ENCODE measurements at regions not wholly inside any gene's neighbourhood (a gene's known extent, or its start where the extent isn't known, plus 50 kb on each side); places are given as distances from the start of the nearest gene placed in this dataset.
"Not testable (repeated sequence)": the region's sequence is repeated elsewhere in the genome, so short reads cannot be mapped to it uniquely, and the experiment has no call there.

DNA sequence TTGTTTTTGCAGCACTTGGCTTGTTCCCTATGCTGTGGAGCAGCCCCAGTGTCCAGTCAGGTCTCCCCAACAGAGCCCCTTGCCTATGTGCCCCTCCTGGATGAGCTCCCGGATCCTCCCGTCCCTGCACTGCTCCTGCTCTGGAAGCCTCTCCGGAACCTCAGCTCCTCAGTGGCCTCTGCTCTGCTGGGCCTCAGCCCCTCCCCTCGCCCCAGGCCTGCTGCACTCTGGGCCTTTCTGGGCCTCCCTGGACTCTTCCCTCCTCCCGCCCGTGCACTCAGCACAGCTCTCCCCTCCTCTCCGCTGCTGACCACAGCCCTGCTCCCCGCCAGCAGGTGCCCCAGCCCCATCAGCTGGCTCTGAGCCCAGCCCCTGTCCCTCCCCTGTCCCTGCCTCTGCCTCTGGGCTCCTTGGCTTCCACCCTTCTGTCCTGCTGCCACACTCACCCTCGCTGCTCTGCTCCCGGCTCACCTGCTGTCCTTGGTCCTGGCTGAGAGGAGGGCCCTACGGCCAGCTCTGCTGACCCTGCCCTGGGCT is 102.2 kb downstream of the TMEM121 start:
- H3K9me3 ChIP-seq (ENCODE audit: control insufficient read depth in 5 of 5, low read length in 5 of 5): peaks cover 0 to 17% (median 8%) of the 10 kb centered on the region in 5 donors
- not testable (repeated sequence) for H3K9ac ChIP-seq (ENCODE audit: low read length in 5 of 5); H3K4me3 ChIP-seq (ENCODE audit: low read depth in 1 of 5, low read length in 5 of 5); H3K27me3 ChIP-seq (ENCODE audit: control insufficient read depth in 5 of 5, insufficient read depth in 4 of 5, low read length in 5 of 5); H3K4me1 ChIP-seq (ENCODE audit: control insufficient read depth in 5 of 5, insufficient read depth in 5 of 5, low read length in 5 of 5); H3K36me3 ChIP-seq (ENCODE audit: control insufficient read depth in 5 of 5, insufficient read depth in 5 of 5, low read length in 5 of 5); H3K27ac ChIP-seq (ENCODE audit: low read depth, low read length)

DNA sequence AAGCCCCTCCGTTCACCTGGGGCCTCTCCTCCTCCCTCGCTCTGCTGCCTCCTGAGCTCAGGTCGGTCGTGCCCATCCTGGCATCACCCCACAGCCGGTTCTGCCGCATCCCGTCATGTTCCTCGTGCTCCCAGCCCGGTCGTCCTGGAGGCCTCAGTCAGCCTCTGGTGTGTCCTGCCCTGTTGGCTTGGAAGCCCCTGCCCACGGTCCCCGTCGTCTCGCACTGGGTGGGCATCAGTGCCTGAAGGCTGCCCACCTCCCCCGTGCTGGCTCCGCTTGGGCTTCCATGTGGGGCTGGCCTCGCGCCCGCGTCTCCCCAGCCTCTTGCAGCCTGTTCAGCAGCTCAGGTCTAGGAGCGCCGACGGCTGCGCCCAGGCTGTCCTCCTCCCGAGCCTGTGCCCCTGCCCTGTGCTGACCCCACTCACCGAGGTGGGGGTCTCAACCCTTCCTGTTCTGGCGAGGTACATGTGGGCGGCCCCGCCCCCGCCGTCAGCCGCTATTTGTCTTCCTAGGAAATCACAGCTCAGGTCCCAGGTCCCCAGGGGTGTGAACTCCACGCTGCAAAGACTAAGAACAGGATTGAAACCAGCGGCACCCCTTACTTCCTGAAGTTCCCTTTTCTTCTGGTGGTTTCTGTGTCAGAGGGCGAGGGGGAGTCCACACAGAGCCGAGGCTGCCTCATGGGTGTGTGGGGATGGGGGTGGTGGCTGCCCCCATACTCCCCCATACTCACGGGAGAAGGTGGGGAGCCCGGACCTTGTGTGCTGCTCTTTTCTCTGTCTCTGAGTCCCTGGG is 102.9 kb downstream of the TMEM121 start:
- not testable (repeated sequence) for H3K9ac ChIP-seq (ENCODE audit: low read length in 5 of 5); H3K4me3 ChIP-seq (ENCODE audit: low read depth in 1 of 5, low read length in 5 of 5); H3K27me3 ChIP-seq (ENCODE audit: control insufficient read depth in 5 of 5, insufficient read depth in 4 of 5, low read length in 5 of 5); H3K4me1 ChIP-seq (ENCODE audit: control insufficient read depth in 5 of 5, insufficient read depth in 5 of 5, low read length in 5 of 5); H3K36me3 ChIP-seq (ENCODE audit: control insufficient read depth in 5 of 5, insufficient read depth in 5 of 5, low read length in 5 of 5); H3K27ac ChIP-seq (ENCODE audit: low read depth, low read length)
- peaks cover 0 to 17% (median 8%) of the 10 kb centered on the region in 5 donors for H3K9me3 ChIP-seq (ENCODE audit: control insufficient read depth in 5 of 5, low read length in 5 of 5)

DNA sequence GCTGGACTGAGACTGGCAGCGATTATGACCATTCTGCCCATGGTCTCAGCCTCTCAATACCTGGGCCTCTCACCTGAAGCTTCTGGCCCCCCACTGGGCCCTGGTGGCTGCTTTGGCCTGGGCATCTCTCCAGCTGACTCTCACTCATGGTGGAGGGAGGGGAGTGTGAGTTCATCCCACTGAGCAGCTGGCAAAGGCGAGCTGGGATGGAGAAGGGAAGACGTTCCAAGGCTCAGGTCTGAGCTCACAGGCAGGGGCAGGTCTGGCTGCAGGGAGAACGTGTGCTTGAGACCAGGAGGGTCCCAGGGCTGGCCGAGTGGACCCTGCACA is 103.5 kb downstream of the TMEM121 start:
- Histone ChIP-seq H3K4me1 (ENCODE audit: control insufficient read depth in 5 of 5, insufficient read depth in 5 of 5, low read length in 5 of 5) (no peaks in the 10 kb centered on the region), H3K4me3 (ENCODE audit: low read depth in 1 of 5, low read length in 5 of 5) (no peak overlapping the region), H3K27me3 (ENCODE audit: control insufficient read depth in 5 of 5, insufficient read depth in 4 of 5, low read length in 5 of 5) (peaks cover 0 to 3% (median 0%) of the 10 kb centered on the region in 5 donors), H3K36me3 (ENCODE audit: control insufficient read depth in 5 of 5, insufficient read depth in 5 of 5, low read length in 5 of 5) (no peaks in the 10 kb centered on the region), H3K9me3 (ENCODE audit: control insufficient read depth in 5 of 5, low read length in 5 of 5) (peaks cover 0 to 17% (median 8%) of the 10 kb centered on the region in 5 donors), H3K27ac (ENCODE audit: low read depth, low read length) (no peak overlapping the region), H3K9ac (ENCODE audit: low read length in 5 of 5) (no peak overlapping the region)

DNA sequence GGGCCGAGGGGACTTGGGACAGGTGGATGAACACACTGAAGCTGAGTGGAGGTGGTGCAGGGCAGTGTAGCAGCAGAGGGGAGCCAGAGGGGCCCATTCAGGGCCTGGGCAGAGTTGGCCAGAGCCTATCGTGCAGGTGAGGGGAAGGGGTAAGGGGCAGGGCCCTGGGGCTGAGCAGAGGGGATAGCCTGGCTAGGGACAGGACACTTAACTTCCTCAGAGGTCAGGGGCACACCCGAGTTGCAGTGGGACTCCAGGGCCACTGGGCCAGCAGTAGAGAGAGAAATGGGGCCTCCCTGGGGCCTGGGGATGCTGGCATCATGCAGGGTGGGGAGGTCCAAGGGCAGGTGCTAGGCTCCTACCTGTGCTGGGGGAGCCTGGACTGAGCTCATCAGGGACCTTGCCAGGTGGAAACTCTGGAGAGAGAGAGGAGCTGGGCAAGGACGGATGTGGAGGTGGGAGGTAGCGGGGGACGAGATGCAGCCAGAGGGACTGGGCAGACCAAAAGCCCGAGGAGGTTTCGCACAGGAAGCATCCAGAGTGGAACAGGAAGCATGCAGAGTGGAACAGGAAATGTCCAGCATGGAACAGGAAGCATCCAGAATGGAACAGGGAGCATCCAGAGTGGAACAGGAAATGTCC is 104.0 kb downstream of the TMEM121 start:
- not testable (repeated sequence) for H3K27ac ChIP-seq (ENCODE audit: low read depth, low read length); H3K27me3 ChIP-seq (ENCODE audit: control insufficient read depth in 5 of 5, insufficient read depth in 4 of 5, low read length in 5 of 5); H3K9ac ChIP-seq (ENCODE audit: low read length in 5 of 5); H3K36me3 ChIP-seq (ENCODE audit: control insufficient read depth in 5 of 5, insufficient read depth in 5 of 5, low read length in 5 of 5); H3K4me3 ChIP-seq (ENCODE audit: low read depth in 1 of 5, low read length in 5 of 5); H3K4me1 ChIP-seq (ENCODE audit: control insufficient read depth in 5 of 5, insufficient read depth in 5 of 5, low read length in 5 of 5)
- H3K9me3 ChIP-seq (ENCODE audit: control insufficient read depth in 5 of 5, low read length in 5 of 5): peaks cover 0 to 17% (median 8%) of the 10 kb centered on the region in 5 donors

DNA sequence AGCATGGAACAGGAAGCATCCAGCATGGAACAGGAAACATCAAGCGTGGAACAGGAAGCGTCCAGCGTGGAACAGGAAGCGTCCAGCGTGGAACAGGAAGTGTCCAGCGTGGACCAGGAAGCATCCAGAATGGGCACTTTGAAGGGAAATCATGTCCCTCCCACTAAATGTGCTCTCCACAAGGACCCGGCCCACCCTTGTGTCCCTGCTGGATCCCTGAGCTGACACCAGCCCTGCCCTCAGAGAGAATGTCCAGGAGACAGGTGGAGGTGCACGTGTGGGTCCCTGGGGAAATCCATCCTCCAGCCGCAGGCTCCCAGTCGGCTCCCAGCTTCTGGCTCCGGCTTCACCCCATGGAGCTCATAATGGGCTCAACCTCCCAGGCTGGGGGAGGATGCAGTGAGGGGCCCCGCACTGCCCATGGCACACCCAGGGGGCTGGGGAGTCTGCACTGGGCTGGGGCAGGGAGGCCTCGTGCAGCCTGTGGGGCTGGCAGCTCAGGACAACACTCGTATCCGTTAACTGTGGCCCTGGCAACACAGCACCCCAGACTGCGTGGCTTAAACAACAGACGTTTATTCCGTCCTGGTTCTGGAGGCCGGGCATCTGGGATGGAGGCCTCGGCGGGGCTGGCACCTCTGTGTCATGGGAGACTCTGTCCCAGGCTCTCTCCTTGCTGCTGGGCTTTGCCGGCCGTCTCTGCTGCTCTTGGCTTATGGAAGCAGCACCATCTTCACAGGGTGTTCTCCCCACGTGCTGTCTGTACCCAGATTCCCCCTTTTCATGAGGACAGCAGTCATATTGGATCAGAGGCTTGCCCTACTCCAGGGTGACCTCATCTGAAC is 104.8 kb downstream of the TMEM121 start:
- not testable (repeated sequence) for H3K4me1 ChIP-seq (ENCODE audit: control insufficient read depth in 5 of 5, insufficient read depth in 5 of 5, low read length in 5 of 5)

DNA sequence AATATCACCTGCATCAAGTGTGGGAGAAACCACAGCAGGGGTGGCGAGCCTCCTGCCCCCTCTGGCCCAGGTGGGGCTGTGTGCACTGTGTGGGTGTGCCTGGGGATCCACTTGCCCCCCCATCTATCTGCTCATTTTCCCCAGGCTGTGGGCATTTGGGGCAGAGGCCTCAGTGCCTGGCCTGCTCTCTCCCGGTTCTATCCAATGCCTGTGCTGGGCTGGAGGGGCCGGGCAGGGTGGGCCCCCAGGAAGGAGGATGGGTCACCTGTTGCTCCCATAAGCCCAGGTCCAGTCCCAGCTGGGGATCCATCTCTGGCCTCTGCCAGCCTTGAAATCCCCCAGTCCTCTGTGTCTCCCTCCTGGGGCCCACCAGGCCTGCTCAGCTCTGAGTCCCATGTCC is 105.6 kb downstream of the TMEM121 start:
- Histone ChIP-seq H3K4me3 (ENCODE audit: low read depth in 1 of 5, low read length in 5 of 5) (no peak overlapping the region), H3K9me3 (ENCODE audit: control insufficient read depth in 5 of 5, low read length in 5 of 5) (peaks cover 0 to 17% (median 8%) of the 10 kb centered on the region in 5 donors), H3K27ac (ENCODE audit: low read depth, low read length) (no peak overlapping the region), H3K36me3 (ENCODE audit: control insufficient read depth in 5 of 5, insufficient read depth in 5 of 5, low read length in 5 of 5) (no peaks in the 10 kb centered on the region), H3K4me1 (ENCODE audit: control insufficient read depth in 5 of 5, insufficient read depth in 5 of 5, low read length in 5 of 5) (no peaks in the 10 kb centered on the region), H3K9ac (ENCODE audit: low read length in 5 of 5) (no peak overlapping the region), H3K27me3 (ENCODE audit: control insufficient read depth in 5 of 5, insufficient read depth in 4 of 5, low read length in 5 of 5) (peaks cover 0 to 3% (median 0%) of the 10 kb centered on the region in 5 donors)

More for the DNA sequence above, 104.8 kb downstream of the TMEM121 start:
- not testable (repeated sequence) for H3K4me3 ChIP-seq (ENCODE audit: low read depth in 1 of 5, low read length in 5 of 5); H3K36me3 ChIP-seq (ENCODE audit: control insufficient read depth in 5 of 5, insufficient read depth in 5 of 5, low read length in 5 of 5); H3K9ac ChIP-seq (ENCODE audit: low read length in 5 of 5); H3K27ac ChIP-seq (ENCODE audit: low read depth, low read length); H3K27me3 ChIP-seq (ENCODE audit: control insufficient read depth in 5 of 5, insufficient read depth in 4 of 5, low read length in 5 of 5)
- H3K9me3 ChIP-seq (ENCODE audit: control insufficient read depth in 5 of 5, low read length in 5 of 5): peaks cover 0 to 17% (median 8%) of the 10 kb centered on the region in 5 donors

DNA sequence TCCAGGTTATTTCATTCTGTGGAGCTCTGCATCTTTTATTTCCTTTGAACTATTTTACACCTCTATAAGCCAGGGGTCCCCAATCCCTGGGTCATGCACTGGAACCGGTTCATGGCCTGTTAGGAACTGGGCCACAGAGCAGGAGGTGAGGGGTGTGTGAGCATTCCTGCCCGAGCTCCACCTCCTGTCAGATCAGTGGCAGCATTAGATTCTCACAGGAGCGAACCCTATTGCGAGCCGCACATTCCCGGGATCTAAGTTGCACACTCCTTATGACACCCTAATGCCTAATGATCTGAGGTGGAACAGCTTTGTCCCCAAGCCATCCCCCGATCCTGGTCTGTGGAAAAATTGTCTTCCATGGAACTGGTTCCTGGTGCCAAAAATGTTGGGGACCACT is 107.2 kb downstream of the TMEM121 start:
- H3K36me3 ChIP-seq (ENCODE audit: control insufficient read depth in 5 of 5, insufficient read depth in 5 of 5, low read length in 5 of 5); H3K9ac ChIP-seq (ENCODE audit: low read length in 5 of 5); H3K4me1 ChIP-seq (ENCODE audit: control insufficient read depth in 5 of 5, insufficient read depth in 5 of 5, low read length in 5 of 5); H3K27ac ChIP-seq (ENCODE audit: low read depth, low read length); H3K4me3 ChIP-seq (ENCODE audit: low read depth in 1 of 5, low read length in 5 of 5); H3K27me3 ChIP-seq (ENCODE audit: control insufficient read depth in 5 of 5, insufficient read depth in 4 of 5, low read length in 5 of 5): not testable (repeated sequence)
- peaks cover 0 to 17% (median 8%) of the 10 kb centered on the region in 5 donors for H3K9me3 ChIP-seq (ENCODE audit: control insufficient read depth in 5 of 5, low read length in 5 of 5)

DNA sequence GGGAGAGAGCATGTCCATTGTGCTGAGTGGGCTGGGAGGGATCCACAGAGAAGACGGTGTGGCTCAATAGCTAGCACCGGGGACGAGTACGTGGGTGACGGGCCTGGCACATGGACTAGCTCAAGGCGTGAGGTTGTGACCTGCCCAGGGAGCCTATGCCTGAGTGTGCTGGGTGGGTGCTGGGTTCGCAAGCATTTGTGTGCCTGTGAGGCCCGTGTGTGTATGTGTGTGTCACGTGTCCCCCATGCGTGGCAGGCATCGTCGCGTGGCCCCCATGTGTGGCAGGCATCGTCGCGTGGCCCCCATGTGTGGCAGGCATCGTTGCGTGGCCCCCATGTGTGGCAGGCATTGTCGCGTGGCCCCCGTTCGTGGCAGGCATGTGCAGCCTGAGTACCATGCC is 109.2 kb downstream of the TMEM121 start:
- Histone ChIP-seq H3K4me1 (ENCODE audit: control insufficient read depth in 5 of 5, insufficient read depth in 5 of 5, low read length in 5 of 5) (peaks cover 0 to 4% (median 0%) of the 10 kb centered on the region in 5 donors), H3K9me3 (ENCODE audit: control insufficient read depth in 5 of 5, low read length in 5 of 5) (peaks cover 0 to 15% (median 8%) of the 10 kb centered on the region in 5 donors), H3K4me3 (ENCODE audit: low read depth in 1 of 5, low read length in 5 of 5) (no peak overlapping the region), H3K9ac (ENCODE audit: low read length in 5 of 5) (no peak overlapping the region), H3K27ac (ENCODE audit: low read depth, low read length) (no peak overlapping the region), H3K27me3 (ENCODE audit: control insufficient read depth in 5 of 5, insufficient read depth in 4 of 5, low read length in 5 of 5) (no peaks in the 10 kb centered on the region), H3K36me3 (ENCODE audit: control insufficient read depth in 5 of 5, insufficient read depth in 5 of 5, low read length in 5 of 5) (no peaks in the 10 kb centered on the region)

DNA sequence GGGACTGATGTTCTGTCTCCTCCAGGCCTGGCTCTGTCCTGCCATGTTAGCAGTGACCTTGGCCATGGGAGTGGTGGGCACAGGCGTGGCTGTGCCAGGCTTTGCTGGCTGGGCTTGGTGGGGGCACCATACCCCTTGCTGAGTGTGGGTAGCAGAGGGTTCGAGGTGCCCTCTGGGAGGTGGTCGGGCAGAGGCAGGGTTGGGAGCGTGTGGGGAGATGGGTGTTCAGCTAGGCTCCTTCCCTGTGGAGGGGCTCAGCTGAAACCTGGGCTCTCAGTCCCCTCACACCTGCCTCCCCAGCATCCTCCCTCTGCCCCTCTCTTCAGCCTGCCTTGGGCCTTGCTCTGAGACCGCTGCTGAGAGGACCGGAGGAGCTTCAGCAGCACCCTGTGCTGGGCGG is 109.6 kb downstream of the TMEM121 start:
- peaks cover 0 to 11% (median 5%) of the 10 kb centered on the region in 5 donors for H3K9me3 ChIP-seq (ENCODE audit: control insufficient read depth in 5 of 5, low read length in 5 of 5)
- not testable (repeated sequence) for H3K4me3 ChIP-seq (ENCODE audit: low read depth in 1 of 5, low read length in 5 of 5); H3K9ac ChIP-seq (ENCODE audit: low read length in 5 of 5); H3K27ac ChIP-seq (ENCODE audit: low read depth, low read length); H3K27me3 ChIP-seq (ENCODE audit: control insufficient read depth in 5 of 5, insufficient read depth in 4 of 5, low read length in 5 of 5); H3K36me3 ChIP-seq (ENCODE audit: control insufficient read depth in 5 of 5, insufficient read depth in 5 of 5, low read length in 5 of 5); H3K4me1 ChIP-seq (ENCODE audit: control insufficient read depth in 5 of 5, insufficient read depth in 5 of 5, low read length in 5 of 5)

DNA sequence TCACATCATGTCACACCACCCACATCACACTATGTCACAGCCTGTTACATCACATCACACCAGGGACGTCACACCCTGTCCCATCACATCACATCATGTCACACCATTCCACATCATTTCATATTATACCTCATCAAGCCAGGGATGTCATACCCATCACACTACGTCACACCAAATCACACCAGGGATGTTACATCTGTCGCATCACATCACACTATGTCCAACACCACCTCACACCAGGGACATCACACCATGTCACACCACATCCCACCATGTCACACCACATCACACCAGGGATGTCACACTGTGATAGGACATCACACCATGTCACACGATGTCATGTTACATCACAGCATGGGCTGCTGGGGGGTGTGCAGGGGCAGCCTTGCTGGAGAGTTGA is 110.6 kb downstream of the TMEM121 start:
- Histone ChIP-seq H3K27ac (ENCODE audit: low read depth, low read length) (no peak overlapping the region), H3K4me1 (ENCODE audit: control insufficient read depth in 5 of 5, insufficient read depth in 5 of 5, low read length in 5 of 5) (peaks cover 0 to 6% (median 0%) of the 10 kb centered on the region in 5 donors), H3K36me3 (ENCODE audit: control insufficient read depth in 5 of 5, insufficient read depth in 5 of 5, low read length in 5 of 5) (no peaks in the 10 kb centered on the region), H3K4me3 (ENCODE audit: low read depth in 1 of 5, low read length in 5 of 5) (no peak overlapping the region), H3K27me3 (ENCODE audit: control insufficient read depth in 5 of 5, insufficient read depth in 4 of 5, low read length in 5 of 5) (no peaks in the 10 kb centered on the region), H3K9me3 (ENCODE audit: control insufficient read depth in 5 of 5, low read length in 5 of 5) (peaks cover 0 to 10% (median 3%) of the 10 kb centered on the region in 5 donors), H3K9ac (ENCODE audit: low read length in 5 of 5) (no peak overlapping the region)
